RWPE1 (cell line): ENCODE measurements at regions not wholly inside any gene's neighbourhood (a gene's known extent, or its start where the extent isn't known, plus 50 kb on each side); places are given as distances from the start of the nearest gene placed in this dataset.
A peak's percentile ranks its signal among the peaks of the same experiment; 100 is the strongest.
"Not testable (repeated sequence)": the region's sequence is repeated elsewhere in the genome, so short reads cannot be mapped to it uniquely, and the experiment has no call there.

ENCODE experiments used
- CTCF ChIA-PET: fragments of 350-600 bp; sonication (Branson Sonifier 250); formaldehyde crosslinking; extraction: SDS; loops from one replicate; lab custom pipeline; 2021; lab: Yijun Ruan, JAX
- POLR2A ChIA-PET: fragments of 400-600 bp; formaldehyde crosslinking; extraction: SDS; loops from one replicate; lab custom pipeline; 2020; ENCODE audit warnings: antibody characterized with exemption; ENCODE audit not compliant: low non-redundant PET; lab: Yijun Ruan, JAX
- DNase-seq: peaks from one replicate; pipeline ENCODE4 v3.0.0; 2012; ENCODE audit warnings: low spot score
- H3K27ac ChIP-seq: fragments of 450-650 bp; 2 replicates; pipeline ENCODE4 v1.5.1; 2017
- TF ChIP-seq, protein P1 (sequence below): fragments of 450-650 bp; conservative IDR thresholded peaks from 2 replicates; pipeline ENCODE4 v1.5.1; 2017; ENCODE audit warnings: low read depth, mild to moderate bottlenecking

DNA sequence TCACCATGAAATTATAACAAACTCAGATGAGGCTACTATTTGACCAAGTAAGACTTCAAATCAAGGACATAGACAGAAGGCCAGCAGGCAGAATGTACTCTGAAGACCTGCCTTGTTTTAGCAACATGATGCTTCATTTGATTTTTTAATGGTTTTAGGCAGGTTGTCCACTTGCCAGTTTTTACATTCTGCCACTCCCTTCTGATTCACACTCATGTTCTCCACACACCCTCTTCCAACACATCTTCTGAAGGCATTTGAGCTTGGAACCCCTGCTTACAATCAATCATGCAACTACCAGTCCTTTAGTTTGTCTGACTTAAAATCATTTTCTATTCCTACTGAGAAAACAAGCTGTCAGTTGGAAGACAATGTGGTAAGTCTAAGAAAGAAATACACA lies 114.9 kb upstream of the SMIM31 start:
- no peak overlapping the region for H3K27ac ChIP-seq
- ChIA-PET CTCF (no interaction called here), POLR2A (no interaction called here)
- no peak for DNase-seq
- TF ChIP-seq, protein P1, sequence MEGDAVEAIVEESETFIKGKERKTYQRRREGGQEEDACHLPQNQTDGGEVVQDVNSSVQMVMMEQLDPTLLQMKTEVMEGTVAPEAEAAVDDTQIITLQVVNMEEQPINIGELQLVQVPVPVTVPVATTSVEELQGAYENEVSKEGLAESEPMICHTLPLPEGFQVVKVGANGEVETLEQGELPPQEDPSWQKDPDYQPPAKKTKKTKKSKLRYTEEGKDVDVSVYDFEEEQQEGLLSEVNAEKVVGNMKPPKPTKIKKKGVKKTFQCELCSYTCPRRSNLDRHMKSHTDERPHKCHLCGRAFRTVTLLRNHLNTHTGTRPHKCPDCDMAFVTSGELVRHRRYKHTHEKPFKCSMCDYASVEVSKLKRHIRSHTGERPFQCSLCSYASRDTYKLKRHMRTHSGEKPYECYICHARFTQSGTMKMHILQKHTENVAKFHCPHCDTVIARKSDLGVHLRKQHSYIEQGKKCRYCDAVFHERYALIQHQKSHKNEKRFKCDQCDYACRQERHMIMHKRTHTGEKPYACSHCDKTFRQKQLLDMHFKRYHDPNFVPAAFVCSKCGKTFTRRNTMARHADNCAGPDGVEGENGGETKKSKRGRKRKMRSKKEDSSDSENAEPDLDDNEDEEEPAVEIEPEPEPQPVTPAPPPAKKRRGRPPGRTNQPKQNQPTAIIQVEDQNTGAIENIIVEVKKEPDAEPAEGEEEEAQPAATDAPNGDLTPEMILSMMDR, result no peak

DNA sequence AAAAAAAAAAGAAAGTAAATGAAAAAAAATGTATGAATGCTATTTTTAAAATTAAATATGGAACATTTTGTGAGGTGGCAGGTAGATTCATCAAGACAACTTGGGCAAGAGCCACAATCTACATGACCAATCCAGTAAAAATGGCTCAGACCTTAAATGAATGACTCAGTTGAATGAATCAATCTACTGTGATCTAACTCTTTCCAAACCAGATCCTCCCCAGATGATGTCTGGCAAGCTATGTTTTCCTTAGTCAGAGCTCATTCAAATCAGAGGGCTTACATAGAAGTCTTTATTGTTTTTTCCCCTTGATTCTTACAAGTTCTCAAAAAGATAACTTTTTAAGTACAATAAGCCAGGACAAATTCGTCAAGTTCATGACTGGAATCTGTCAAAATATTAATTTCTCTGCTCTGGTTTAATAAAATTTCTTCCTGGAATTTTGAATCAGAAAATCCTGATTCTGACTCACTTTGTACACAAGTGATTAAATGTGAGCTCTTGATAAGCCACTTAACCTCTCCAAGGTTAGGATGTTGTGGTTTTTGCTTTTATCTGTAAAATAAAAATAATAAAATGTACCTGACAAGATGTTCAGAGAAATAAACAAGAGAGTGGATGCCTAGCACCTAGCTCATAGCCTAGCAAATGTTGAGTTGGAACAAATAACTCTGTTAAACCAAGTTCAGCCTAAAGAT lies 105.6 kb upstream of the SMIM31 start:
- TF ChIP-seq, protein P1, result no peak
- H3K27ac ChIP-seq, result no peak overlapping the region
- peak; percentile 86 for DNase-seq
- ChIA-PET CTCF (interaction anchor here (0.6 to 0.7 kb wide), 2 partner anchors 8 to 22 kb away, joined by 3 to 8 read pairs; no protein-coding TSS in a partner anchor), POLR2A (no interaction called here)

DNA sequence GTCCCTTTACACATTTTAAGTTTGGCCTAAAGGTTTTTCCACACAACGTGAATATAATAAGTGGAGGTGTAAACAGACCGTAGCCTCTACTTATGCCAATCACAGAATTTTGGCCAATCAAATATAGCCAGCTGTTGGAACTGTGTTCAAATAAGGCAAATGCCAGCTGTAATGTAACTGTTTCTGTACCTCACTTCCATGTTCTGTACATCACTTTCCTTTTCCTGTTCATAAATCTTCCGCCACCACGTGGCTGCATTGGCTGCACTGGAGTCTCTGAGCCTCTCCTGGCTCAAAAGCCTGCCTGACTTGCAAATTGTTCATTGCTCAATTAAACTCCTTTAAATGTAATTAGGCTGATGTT lies 105.1 kb upstream of the SMIM31 start:
- no peak for DNase-seq
- TF ChIP-seq, protein P1, result no peak
- no peak overlapping the region for H3K27ac ChIP-seq
- POLR2A ChIA-PET, result no interaction called here
- CTCF ChIA-PET, result interaction anchor here (0.6 to 0.7 kb wide), 4 partner anchors 9 to 1926 kb away, joined by 3 to 8 read pairs (median 3); no protein-coding TSS in a partner anchor

DNA sequence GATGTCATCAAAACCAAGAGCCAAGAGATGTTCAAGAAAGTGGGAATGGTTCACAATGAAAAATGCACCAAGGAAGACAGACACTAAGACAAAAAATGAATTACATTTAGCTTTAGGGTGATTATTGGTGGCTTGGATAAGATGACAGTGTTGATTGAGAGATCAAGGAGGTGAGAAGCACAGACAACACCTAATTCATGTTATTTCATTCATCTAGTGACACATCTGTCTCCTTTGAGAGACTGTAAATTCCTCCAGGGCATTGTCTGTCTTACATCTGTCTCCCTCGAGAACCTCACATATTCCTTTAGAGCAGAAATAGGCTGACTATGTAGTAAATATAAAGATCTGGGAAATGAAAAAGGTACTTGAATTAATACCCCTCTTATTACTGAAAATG lies 94.2 kb upstream of the SMIM31 start:
- TF ChIP-seq, protein P1, result no peak
- no peak for DNase-seq
- no peak overlapping the region for H3K27ac ChIP-seq
- ChIA-PET POLR2A (no interaction called here), CTCF (no interaction called here)

DNA sequence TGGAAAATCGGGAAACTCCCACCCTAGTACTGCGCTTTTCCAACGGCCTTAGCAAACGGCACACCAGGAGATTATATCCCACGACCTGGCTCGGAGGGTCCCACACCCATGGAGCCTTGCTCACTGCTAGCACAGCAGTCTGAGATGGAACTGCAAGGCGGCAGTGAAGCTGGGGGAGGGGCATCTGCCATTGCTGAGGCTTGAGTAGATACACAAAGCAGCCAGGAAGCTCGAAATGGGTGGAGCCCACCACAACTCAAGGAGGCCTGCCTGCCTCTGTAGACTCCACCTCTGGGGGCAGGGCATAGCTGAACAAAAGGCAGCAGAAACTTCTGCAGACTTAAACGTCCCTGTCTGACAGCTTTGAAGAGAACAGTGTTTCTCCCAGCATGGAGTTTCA lies 77.8 kb upstream of the SMIM31 start:
- DNase-seq, POLR2A ChIA-PET, CTCF ChIA-PET, H3K27ac ChIP-seq: not testable (repeated sequence)

DNA sequence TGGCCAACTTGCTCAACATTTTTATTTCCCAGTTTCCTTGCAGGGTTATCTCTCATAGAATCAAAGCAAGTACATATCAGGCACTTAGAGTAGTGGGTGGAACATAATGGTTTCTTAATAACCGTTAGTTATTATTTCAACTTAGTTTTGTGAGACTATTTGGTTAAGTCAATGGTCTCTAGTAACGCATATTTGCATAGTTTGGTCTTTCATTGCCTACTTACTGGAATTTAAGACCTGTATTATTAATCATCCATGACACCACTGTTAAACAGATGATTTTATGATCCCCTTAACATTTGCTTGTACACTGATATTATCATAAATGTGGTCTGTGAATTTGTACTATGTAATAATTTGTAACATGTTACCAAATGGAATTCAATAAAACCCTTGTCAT lies 70.9 kb upstream of the SMIM31 start:
- ChIA-PET POLR2A (no interaction called here), CTCF (no interaction called here)
- TF ChIP-seq, protein P1, result no peak
- no peak for DNase-seq
- H3K27ac ChIP-seq, result no peak overlapping the region

DNA sequence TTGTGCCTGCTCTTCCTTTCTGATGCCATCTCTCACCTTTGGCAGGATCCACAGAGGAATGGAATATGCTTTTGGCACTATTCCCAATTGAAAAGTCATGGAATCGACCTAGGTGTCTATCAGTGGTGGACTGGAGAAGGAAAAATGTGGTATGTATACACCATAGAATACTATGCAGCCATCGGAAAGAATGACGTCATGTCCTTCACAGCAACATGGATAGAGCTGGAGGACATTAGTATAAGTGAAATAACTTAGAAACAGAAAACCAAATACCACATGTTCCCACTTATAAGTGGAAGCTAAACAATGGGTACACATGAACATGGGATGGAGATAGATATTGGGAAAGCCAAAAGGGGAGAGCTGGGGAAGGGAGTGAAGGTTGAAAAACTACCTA lies 58.3 kb upstream of the SMIM31 start:
- CTCF ChIA-PET, result no interaction called here
- H3K27ac ChIP-seq, result no peak overlapping the region
- POLR2A ChIA-PET, result no interaction called here
- TF ChIP-seq, protein P1, result no peak
- no peak for DNase-seq
